Right renal pelvis (tissue), 4 donors: ENCODE measurements at regions not wholly inside any gene's neighbourhood (a gene's known extent, or its start where the extent isn't known, plus 50 kb on each side); places are given as distances from the start of the nearest gene placed in this dataset.
A peak's percentile ranks its signal among the peaks of the same experiment; 100 is the strongest.
"Not testable (repeated sequence)": the region's sequence is repeated elsewhere in the genome, so short reads cannot be mapped to it uniquely, and the experiment has no call there.

Source experiments
- DNase-seq, 4 donors: peaks; one replicate each; pipeline ENCODE4 v3.0.0-alpha.2; 2013; ENCODE audit warnings: low read depth in 4 of 4, low spot score in 3 of 4, missing footprints in 1 of 4

DNA sequence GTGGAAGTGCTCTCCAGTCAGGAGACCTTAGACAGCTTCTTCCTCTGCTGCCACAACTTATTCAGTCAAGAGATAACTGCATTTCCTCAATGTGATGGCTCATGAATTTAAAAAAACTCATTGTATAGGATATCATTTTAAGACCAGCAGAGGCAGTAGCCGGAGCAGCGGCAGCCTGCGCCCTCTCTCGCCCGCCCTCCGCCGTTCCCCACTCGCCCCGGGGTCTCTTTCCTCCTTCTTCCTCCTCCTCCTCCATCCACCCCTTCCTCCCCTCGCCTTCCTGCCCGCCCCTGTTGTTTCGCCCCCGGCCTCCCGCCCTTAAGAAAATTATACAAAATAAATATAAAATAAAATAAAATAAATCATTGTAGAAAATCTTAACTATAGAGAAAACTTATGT, 687.6 kb downstream of the FLRT2 start:
- no peak for DNase-seq

DNA sequence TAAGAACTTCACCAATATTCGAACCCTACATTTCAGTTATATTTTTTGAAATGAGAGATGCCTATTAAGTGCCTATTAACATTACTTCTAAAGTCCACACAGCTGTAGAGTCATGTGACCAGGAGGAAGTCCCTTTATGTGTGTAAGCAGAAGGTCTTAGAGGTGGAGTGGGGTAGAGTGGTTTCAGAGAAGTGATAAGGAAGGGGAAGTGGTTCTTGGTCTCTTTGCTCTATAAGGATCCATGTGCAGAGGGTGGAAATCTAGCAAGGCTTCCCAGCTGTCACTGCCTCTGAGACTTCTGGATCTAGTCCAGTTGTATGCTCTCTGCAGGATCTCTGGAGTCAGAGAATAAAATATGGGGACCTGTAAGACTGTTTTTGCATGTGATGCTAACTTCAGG, 673.9 kb downstream of the FLRT2 start:
- peak in 1 of 4 donors; percentile 6 for DNase-seq

DNA sequence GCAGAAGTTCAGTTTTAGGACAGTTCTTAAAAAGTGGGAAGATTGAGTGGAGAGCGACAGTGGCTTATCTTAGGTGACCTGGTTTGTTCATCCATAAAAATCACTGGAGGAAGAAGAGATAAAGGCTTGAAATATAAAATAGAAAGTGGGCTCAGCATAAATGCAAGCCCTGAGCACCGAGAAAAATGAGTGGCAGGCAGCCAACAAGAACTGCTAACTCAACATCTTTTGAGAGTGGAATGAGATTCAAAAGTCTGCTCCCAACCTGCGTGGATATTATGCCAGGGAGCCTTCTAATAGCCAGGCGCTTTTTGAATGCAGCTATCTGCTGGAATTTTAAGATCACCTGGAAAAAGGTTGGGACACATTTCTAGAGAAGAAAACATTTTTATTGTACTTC, 666.5 kb downstream of the FLRT2 start:
- peak in 1 of 4 donors; percentile 18 for DNase-seq

DNA sequence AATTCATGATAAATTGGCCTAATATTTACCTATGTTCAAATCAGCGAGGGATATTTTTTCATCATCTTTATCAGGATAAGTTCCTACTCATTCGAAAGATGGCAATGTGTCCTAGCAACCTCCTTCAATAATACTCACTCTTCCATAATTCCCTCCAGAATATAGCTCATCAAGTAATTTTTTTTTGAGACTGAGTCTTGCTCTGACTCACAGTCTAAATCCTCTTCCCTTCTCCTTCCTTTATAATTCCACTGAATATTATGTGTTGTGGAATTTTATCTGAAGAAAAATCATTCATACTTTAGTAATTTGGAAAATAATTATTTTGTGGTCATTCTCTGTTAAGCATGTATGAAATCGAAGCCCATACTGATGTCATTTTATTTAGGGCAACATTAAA, 663.8 kb downstream of the FLRT2 start:
- DNase-seq, result no peak

DNA sequence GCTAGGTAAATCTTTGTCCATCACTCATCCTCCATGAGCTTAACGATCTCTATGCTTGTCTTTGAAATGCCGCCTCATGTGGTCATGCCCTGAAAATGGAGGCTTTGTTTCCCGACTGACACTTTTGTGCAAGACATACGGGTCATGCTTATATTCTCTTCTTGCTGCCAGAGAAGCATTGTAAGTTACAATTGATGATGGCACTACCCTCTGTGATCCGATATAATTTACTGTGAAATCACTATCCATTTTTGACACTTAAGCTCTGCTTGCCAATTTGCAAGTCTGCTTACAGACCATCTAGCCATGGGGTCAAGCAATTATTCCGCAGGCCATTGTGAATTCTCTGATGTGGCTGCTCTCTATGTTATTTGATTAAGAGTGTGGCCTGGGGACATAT, 650.0 kb downstream of the FLRT2 start:
- DNase-seq, result no peak

DNA sequence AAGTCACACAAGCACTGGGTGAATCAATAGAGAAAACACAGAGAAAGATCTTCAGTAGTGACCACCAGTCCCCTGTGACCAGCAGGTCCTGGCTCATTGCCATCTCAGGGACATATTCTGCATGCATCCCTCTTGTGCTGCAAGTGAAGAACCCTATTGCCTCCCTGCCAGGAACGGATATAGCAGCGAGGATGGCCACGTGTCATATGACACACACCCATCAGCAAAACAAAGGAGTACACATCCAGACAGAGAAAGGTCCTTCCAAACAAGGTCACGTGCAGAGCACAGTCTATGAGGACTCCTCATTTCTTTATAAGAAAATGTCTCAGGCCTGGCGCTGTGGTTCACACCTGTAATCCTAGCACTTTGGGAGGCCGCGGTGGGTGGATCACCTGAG, 638.4 kb downstream of the FLRT2 start:
- no peak for DNase-seq

DNA sequence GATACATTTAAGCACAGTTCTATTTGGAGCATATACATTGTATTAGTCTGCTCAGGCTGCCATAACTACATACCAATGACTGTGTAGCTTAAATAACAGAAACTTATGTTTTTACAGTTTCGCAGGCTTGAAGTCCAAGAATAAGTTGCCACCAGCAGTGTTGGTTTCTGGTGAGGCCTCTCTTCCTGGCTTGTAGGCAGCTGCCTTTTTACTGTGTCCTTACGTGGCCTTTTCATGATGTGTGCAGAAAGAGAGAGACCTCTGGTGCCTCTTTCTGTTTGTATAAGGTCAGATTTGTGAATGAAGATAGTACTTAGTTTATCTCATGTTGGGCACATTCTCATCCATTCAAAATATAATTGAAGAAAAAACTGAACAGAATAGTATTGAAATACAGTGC, 636.6 kb downstream of the FLRT2 start:
- no peak for DNase-seq

DNA sequence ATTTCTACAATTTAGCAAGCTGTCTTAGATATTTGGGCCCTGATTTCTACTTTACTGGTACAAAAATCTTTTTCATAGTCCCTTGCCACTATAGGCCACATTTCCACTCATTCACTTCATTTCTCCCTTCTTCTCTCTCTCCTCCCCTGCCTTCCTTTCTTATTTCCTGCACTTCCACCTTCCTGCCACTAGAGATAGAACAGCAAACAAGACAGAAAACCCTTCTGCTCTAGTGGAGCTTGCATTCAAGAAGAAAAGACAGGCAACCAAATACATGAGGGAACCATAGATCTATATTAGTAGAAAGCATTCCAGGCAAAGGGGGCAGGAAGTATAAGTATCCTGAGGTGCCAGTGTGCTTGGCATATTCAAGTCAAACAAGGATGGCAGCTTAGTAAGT, 623.5 kb downstream of the FLRT2 start:
- DNase-seq, result no peak

DNA sequence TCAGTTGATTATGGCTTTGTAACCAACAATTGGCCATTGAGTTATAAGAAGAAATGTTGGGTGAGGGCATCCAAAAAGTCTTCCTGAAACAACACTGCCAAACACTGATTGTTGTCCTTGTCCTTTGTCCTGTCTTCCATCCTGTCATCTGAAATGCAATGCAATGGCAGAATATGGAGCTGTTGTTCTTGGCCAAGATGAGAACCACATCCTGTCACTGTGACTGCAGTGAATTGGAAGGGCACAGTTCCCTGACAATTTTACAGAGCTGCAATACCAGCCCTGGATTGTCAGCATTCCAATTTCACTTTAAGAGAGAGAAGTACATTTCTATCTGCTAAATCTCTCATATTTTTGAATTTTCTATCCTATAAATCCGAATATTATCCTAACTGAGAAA, 613.3 kb downstream of the FLRT2 start:
- DNase-seq, result no peak

DNA sequence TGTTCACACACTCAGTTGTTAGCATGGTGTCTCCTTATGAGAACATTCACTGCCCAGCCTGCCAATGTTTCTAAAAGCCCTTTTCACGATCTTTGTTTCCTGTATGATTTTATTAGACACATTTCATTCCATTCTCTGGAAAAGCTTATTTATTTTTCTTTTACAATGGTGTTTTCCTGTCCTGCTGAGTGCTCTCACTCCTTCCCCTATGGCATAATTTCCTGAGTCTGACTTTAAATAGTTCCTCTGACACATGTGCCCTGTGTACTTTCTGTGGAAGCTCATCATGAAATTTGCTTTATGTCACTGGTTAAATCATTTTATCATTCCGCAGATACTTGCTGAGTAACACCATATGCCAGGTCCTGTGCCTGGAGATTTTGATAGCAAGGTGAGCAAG, 612.0 kb downstream of the FLRT2 start:
- no peak for DNase-seq

DNA sequence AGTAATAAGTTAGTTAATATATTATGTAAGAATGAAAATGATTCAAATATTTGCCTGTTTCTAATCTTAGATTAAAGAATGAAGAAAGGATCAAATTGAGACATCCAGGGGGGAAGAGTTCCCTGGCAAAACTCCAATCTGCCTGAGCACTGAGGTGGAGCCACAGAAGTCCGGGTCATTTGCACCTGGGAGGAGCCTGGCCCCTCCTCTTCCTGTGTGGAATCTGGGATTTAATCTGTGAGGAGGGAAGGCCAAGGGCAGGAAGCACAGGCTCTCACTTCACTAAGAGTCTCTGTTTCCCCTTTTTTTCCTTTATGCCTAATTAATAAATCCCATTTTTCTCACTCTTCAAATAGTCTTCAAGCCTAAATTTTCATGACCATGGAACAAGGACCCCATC, 599.5 kb downstream of the FLRT2 start:
- DNase-seq, result no peak

DNA sequence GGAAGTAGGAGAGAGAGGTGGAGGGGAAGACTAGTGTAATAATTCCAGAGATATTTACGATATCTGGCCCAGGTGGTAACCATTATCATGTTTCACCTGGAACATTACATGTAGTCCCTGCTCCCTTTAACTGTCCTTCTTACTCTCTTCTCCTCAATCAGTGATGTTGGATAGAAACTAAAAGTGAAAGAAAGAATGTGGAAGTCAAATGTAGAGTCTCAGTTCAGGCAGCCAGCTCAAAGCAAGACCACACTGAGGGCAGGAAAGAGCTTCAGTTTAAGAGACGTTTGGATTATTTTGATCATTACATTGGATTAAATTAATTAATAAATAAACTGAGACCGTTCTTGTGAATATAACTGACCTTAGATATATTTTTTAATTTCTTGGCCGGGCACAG, 594.4 kb downstream of the FLRT2 start:
- no peak for DNase-seq

DNA sequence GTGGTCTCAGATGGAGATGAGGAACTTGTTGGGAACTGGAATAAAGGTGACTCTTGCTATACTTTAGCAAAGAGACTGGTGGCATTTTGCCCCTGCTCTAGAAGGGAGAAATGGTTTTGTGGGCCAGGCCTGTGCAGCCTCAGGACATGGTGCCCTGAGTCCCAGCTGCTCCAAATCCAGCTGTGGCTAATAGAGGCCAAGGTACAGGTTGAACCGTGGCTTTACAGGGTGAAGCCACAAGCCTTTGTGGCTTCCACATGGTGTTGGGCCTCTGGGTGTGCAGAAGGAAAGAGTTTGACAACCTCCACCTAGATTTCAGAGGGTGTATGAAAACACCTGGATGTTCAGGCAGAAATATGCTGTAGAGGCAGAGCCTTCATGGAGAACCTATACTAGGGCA, 586.0 kb downstream of the FLRT2 start:
- DNase-seq, result no peak

DNA sequence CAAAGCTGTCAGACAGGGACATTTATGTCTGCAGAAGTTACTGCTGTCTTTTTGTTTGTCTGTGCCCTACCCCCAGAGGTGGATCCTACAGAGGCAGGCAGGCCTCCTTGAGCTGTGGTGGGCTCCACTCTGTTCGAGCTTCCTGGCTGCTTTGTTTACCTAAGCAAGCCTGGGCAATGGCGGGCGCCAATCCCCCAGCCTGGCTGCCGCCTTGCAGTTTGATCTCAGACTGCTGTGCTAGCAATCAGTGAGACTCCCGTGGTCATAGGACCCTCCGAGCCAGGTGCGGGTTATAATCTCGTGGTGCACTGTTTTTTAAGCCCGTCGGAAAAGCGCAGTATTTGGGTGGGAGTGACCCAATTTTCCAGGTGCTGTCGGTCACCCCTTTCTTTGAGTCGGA, 580.9 kb downstream of the FLRT2 start:
- not testable (repeated sequence) for DNase-seq

DNA sequence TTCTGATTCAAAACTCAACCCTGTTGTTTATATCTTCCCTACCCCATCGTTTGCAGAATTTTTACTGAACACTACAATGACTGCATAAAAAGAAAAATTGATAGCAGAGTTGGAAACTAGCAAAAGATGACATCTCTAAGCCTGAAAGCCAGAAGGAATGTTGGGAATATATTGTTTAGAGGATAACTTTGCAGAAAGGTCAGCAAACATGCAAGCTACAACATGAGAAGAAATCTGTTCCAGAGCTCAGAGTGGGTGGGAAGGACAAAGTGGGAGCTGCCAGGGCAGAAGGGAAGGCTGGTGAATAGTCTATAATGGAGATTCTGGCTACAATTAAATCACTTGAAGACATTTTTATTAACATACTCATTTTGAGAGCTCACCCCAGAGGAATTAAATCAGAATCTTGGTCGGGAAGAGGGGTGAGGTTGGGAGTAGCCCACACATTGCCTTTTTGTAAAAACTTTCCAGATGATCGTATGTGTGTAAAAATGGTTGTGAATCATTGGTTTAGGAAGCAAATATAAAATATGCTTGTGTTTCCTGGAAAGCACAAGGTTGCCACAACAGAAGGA, 574.8 kb downstream of the FLRT2 start:
- peak in 1 of 4 donors; percentile 3 for DNase-seq

DNA sequence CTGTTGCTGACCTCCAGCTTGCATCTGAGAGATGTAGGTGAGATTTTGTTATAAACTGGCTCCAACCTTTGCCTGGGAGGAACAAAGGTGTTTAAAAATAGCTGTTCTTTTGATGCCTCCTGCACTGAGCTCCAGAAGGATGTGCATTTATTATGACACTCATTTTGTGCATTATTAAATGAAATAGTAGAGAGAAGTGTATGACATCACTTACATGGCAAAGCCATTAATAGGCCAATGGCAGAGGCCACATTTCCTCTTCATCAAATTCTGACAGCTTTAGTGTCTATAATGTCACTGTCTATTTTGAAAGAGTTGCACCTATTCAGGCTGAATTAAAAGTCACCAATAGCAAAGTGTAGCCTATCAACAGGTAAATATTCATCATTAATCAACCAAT, 564.6 kb downstream of the FLRT2 start:
- no peak for DNase-seq

DNA sequence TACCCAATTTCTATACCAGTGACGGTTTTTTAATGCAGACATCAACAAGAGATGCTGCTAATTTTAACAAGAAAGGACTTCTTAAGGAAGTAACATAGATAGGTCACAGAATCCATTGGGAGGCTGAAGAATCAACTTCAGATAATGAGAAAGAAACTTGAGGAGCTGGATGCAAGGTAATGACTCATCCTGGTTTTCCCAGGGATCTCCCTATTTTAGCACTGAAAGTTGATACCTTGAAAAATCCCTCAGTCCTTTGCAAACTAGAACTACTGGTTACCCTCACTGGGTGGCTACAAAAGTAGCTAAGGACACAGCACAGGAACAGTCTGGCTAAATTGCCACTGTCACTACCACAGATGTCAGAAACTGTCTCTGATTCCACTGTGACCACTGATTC, 561.9 kb downstream of the FLRT2 start:
- no peak for DNase-seq

DNA sequence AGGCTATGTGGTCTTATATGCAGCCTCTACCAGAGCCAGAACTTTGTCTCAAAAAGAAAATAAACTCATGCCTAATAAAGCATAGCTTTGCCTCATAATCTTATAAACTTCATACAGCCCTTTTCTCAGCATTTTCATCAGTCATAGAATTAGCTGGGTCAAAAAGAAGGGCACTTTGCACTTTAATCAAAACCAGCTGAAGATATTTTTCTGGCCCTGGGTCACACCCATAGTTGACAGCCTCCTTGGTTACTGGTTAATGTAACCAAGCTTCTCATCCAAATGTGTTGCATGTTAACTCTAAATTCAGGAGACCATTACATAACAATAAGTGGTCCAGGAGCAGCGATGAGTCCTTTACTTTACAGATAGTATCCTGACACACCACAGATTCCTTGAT, 558.2 kb downstream of the FLRT2 start:
- DNase-seq, result no peak

DNA sequence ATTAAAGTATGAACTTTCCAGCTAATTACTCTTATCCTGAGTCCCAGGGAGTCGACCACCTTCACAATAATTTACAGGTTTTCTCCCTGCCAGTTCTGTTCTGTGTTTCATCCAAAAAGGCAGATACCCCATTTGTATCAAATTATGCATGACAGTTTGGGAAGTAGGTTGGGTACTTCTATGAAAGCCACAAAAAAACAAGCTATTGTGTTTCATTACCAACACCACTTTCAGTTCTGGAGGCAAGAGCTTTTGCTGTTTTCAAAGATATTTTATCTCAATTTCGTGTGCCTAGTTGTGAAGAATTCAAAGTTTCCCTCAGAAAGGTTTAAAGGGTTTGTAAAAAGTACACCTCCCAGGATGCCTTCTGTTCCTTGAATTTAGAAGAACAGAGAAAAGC, 557.4 kb downstream of the FLRT2 start:
- DNase-seq, result no peak

DNA sequence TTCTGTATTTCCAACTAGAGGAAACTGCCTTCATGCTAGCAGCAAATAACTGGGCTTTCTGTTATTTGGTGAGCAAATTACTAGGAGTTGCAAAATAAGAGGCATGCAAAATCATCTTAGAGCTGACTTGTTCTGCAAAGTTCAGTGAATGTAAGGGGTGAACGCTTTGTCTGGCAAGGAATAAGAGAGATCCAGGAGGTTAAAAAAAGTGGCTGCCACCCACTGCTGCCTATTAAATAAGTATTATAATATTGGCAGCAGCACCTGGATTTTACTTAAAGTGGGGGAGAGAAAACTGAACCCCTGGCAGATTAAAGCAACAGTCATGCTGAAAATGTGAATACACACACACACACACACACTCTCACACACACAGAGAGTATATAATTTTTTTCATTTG, 557.0 kb downstream of the FLRT2 start:
- no peak for DNase-seq

DNA sequence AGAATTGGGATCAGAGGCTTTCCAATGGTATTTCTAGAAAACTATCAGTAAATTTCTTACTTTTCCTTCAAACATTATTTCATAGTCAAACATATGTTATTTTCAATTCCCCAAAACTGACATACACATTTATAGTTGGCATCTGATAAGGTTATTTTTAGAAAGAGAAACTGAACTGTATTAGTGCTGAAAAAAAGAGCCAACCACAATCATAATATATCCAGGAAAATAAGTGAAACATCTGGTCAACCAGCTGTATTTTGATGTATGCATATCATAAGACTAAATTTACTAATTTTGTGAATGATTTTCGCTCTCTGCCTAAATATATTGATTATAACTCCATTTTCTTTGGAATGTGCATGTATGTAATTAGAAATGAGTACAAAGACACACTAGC, 554.2 kb downstream of the FLRT2 start:
- no peak for DNase-seq

DNA sequence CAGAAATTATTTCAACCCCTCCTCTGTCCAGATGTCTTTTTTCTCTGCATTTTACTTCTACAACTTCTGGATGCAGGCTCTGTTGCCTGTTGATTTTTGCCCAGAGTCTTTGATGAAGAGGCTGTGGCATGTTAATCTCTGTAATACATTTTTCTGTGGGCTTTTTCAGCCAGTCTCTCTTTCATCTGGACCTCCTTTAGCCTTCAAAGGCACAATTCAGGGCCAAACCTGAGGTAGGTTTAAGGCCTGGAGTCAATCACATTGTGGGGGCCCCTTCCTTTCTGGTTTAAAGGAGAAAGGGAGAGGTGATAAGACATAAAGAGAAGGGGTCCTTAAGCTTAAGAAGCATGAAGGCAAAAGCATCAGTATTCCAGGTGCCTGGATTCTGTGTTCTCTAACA, 553.7 kb downstream of the FLRT2 start:
- no peak for DNase-seq

DNA sequence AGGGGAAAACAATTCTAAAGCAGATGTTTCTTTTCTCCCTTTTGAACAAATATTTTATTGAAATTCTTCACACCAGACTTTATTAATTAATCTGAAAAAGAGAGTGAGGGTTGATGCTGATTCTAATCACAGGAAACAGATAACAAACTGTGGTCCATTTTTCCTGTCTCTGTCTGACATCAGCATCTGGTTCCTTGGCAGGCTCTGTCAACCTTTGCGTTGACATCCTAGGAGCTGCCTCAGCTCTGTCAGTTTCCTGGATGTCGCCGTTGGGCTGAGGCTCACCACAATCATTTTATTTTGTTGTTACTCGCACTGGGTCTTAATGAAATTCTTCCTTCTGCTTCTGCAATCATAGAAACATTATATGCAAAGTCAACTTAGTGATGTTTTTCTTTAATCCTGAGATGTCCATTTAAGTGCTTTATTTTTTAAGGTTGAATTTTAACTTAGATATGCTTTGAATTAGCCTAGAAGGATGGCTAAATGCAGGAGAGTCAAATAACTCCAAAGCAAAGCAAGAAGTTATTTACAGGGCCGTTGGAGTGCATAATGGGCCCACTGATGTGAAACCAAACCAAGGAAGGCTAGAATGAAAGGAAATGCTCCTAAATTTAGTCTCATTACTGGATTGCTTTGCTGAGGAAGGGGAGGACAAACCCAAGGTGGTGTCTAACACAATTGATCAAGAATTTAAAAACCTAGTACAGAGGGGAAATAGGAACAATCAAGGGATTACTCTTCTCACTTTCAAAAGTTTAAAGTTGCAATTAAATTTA, 542.4 kb downstream of the FLRT2 start:
- DNase-seq, result peak in 1 of 4 donors; percentile 27
